HG03354 (cell line): ENCODE measurements at regions not wholly inside any gene's neighbourhood (a gene's known extent, or its start where the extent isn't known, plus 50 kb on each side); places are given as distances from the start of the nearest gene placed in this dataset.

Source experiments
- ATAC-seq: cut with Tn5 transposase; IDR thresholded peaks from one replicate; pipeline ENCODE4 v1.9.1; 2021; ENCODE audit warnings: mild to moderate bottlenecking; ENCODE audit not compliant: unreplicated experiment, poor library complexity, severe bottlenecking

- ATAC-seq, result no peak
Measured at GRCh38 chr1:97980530-97980929, 59.7 kb upstream of the DPYD start.

DNA sequence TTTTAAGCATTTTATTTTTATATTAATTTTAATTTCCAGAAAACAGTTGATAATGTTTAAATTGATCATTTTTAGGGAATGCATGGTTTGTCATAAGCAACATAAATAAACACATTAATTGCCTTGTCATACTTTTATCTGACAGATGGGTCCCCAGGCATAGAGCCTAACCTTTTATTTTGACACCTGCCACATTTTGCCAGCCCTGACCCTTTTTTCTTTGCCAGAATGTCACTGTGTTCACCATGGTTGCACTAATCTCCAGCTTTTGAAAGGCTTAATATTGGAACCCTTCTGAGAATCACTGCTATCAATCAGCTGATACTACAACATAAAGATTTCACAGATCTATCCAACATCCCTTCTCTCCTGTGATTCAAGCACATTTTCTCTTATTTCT, 56.0 kb upstream of the DPYD start:
- ATAC-seq, result no peak
